SK-N-SH (cell line): ENCODE measurements at regions not wholly inside any gene's neighbourhood (a gene's known extent, or its start where the extent isn't known, plus 50 kb on each side); places are given as distances from the start of the nearest gene placed in this dataset.

Experiments used
- CTCF ChIA-PET: fragments of 300-600, 350-600 bp; formaldehyde crosslinking; extraction: SDS; loops from one replicate; lab custom pipeline; 2021; lab: Yijun Ruan, JAX
- POLR2A ChIA-PET: fragments of 350-600 bp; sonication (Branson Sonifier 250); formaldehyde crosslinking; extraction: SDS; loops from one replicate; lab custom pipeline; 2020; ENCODE audit warnings: antibody characterized with exemption, inconsistent platforms; lab: Yijun Ruan, JAX
- DNase-seq: peaks from one replicate; pipeline ENCODE4 v3.0.0; 2012
- H2AFZ ChIP-seq: fragments of 200-600 bp; sonication (generic); 2 replicates; pipeline ENCODE4 v1.8.1; 2016; ENCODE audit warnings: antibody characterized with exemption, mild to moderate bottlenecking, low read depth
- H3F3A ChIP-seq: fragments of 200-600 bp; sonication (generic); replicated peaks from 2 replicates; pipeline ENCODE3; 2016; ENCODE audit warnings: antibody characterized with exemption, mild to moderate bottlenecking; ENCODE audit not compliant: insufficient read depth
- H3K27ac ChIP-seq, 2 experiments: fragments of 200-500 bp in 1 of 2; fragments of 200-600 bp in 1 of 2; sonication (Bioruptor generic) in 1 of 2; sonication (generic), shearing (Covaris generic) in 1 of 2; 2 replicates each; pipeline versions ENCODE4 v1.5.1 to v1.6.1; 2014 to 2016; ENCODE audit warnings: low read depth in 2 of 2, inconsistent platforms in 1 of 2, low read length in 1 of 2, mild to moderate bottlenecking in 1 of 2, mixed read lengths in 1 of 2
- H3K27me3 ChIP-seq: fragments of 200-600 bp; sonication (generic), shearing (Covaris generic); 2 replicates; pipeline ENCODE4 v1.6.1; 2016; ENCODE audit warnings: mixed run types; ENCODE audit not compliant: insufficient read depth
- H3K36me3 ChIP-seq, 2 experiments: fragments of 200-500 bp in 1 of 2; fragments of 200-600 bp in 1 of 2; sonication (Bioruptor generic) in 1 of 2; sonication (generic) in 1 of 2; replicated peaks in 1 of 2; 2 replicates each; pipeline versions ENCODE3 to v1.5.1; 2014 to 2016; ENCODE audit warnings: low read length in 1 of 2, mild to moderate bottlenecking in 1 of 2; ENCODE audit not compliant: insufficient read depth in 2 of 2, control insufficient read depth in 1 of 2
- H3K4me1 ChIP-seq, 2 experiments: fragments of 200-500 bp in 1 of 2; fragments of 200-600 bp in 1 of 2; sonication (Bioruptor generic) in 1 of 2; sonication (generic), shearing (Covaris generic) in 1 of 2; 2 replicates each; pipeline versions ENCODE4 v1.5.1 to v1.6.1; 2014 to 2016; ENCODE audit warnings: low read depth in 1 of 2, low read length in 1 of 2, mixed run types in 1 of 2; ENCODE audit not compliant: insufficient read depth in 2 of 2, control insufficient read depth in 1 of 2
- H3K4me2 ChIP-seq: fragments of 200-600 bp; sonication (generic), shearing (Covaris generic); 2 replicates; pipeline ENCODE4 v1.6.1; 2017; ENCODE audit warnings: mixed run types
- H3K4me3 ChIP-seq, 2 experiments: fragments of 200-500 bp in 1 of 2; fragments of 200-600 bp in 1 of 2; sonication (Bioruptor generic) in 1 of 2; sonication (generic), shearing (Covaris generic) in 1 of 2; 2 replicates each; pipeline versions ENCODE4 v1.5.1 to v1.8.1; 2014 to 2016; ENCODE audit warnings: low read depth in 2 of 2, inconsistent platforms in 1 of 2, low read length in 1 of 2, mild to moderate bottlenecking in 1 of 2, mixed read lengths in 1 of 2, moderate library complexity in 1 of 2
- H3K79me2 ChIP-seq: fragments of 200-600 bp; sonication (generic); 2 replicates; pipeline ENCODE4 v1.8.1; 2017; ENCODE audit warnings: mild to moderate bottlenecking; ENCODE audit not compliant: insufficient read depth
- H3K9ac ChIP-seq: fragments of 200-600 bp; sonication (generic); 2 replicates; pipeline ENCODE4 v1.6.1; 2017; ENCODE audit warnings: mixed run types
- H3K9me2 ChIP-seq: fragments of 200-600 bp; sonication (generic); 2 replicates; pipeline ENCODE4 v1.6.1; 2017; ENCODE audit warnings: mixed run types
- H3K9me3 ChIP-seq: fragments of 200-600 bp; sonication (generic); 2 replicates; pipeline ENCODE4 v1.6.1; 2017; ENCODE audit warnings: mixed run types, mild to moderate bottlenecking, moderate library complexity
- H4K20me1 ChIP-seq: fragments of 200-600 bp; sonication (generic); 2 replicates; pipeline ENCODE4 v1.6.1; 2017; ENCODE audit warnings: mild to moderate bottlenecking, mixed run types; ENCODE audit not compliant: insufficient read depth
- ELF1 ChIP-seq: IDR thresholded peaks from 2 replicates; pipeline ENCODE4 v1.4.0; 2012
- EP300 ChIP-seq, 2 experiments: IDR thresholded peaks; 2 replicates each; pipeline versions ENCODE4 v1.4.0 to v1.6.1; 2012; ENCODE audit warnings: borderline replicate concordance in 1 of 2, low read depth in 1 of 2, low read length in 1 of 2
- EZH2phosphoT487 ChIP-seq: fragments of 200-600 bp; sonication (generic); IDR thresholded peaks from 2 replicates; pipeline ENCODE4 v1.6.1; 2017; ENCODE audit warnings: low read depth, mixed run types, mild to moderate bottlenecking, antibody characterized with exemption, moderate library complexity, borderline replicate concordance
- FOSL2 ChIP-seq: IDR thresholded peaks from 2 replicates; pipeline ENCODE4 v1.4.0; 2012; ENCODE audit warnings: low read depth, mild to moderate bottlenecking, moderate library complexity, borderline replicate concordance
- FOXM1 ChIP-seq: IDR thresholded peaks from 2 replicates; pipeline ENCODE4 v1.4.0; 2012; ENCODE audit warnings: low read depth, mild to moderate bottlenecking
- GATA2 ChIP-seq: sonication (generic); formaldehyde crosslinking; IDR thresholded peaks from 2 replicates; pipeline ENCODE4 v1.5.0; 2020; ENCODE audit warnings: mild to moderate bottlenecking, missing genetic modification reagents
- NFIC ChIP-seq: IDR thresholded peaks from 2 replicates; pipeline ENCODE4 v1.4.0; 2012; ENCODE audit warnings: borderline replicate concordance
- POLR2AphosphoS5 ChIP-seq: IDR thresholded peaks from 2 replicates; pipeline ENCODE4 v1.6.1; 2012; ENCODE audit warnings: low read depth, low read length
- RAD21 ChIP-seq: IDR thresholded peaks from 2 replicates; pipeline ENCODE4 v1.6.1; 2012; ENCODE audit warnings: mild to moderate bottlenecking, low read length
- RCOR1 ChIP-seq: fragments of 150-350 bp; IDR thresholded peaks from 2 replicates; pipeline ENCODE4 v1.6.1; 2017; ENCODE audit warnings: antibody characterized with exemption, low read length
- RFX5 ChIP-seq: IDR thresholded peaks from 2 replicates; pipeline ENCODE4 v1.6.1; 2012; ENCODE audit warnings: mild to moderate bottlenecking, improper control_type of control experiment, low read length
- SMC3 ChIP-seq: IDR thresholded peaks from 2 replicates; pipeline ENCODE4 v1.6.1; 2012; ENCODE audit warnings: low read depth, low read length, improper control_type of control experiment
- TCF12 ChIP-seq: IDR thresholded peaks from 2 replicates; pipeline ENCODE4 v1.4.0; 2012
- USF2 ChIP-seq: fragments of 150-350 bp; IDR thresholded peaks from 2 replicates; pipeline ENCODE4 v1.6.1; 2017; ENCODE audit warnings: antibody characterized with exemption, low read length, low read depth, borderline replicate concordance
- WGBS: methylation state at CpG from one replicate; pipeline ENCODE4 v1.1.6; 2017; ENCODE audit warnings: low lambda C conversion rate; 5-methylcytosine and 5-hydroxymethylcytosine counted together
- TF ChIP-seq, protein P1 (sequence below): IDR thresholded peaks from 2 replicates; pipeline ENCODE4; 2012

GRCh38 chr4:15354371-15355297 is 73.2 kb upstream of the C1QTNF7 start:
- ChIA-PET POLR2A (no interaction called here), CTCF (no interaction called here)
- Histone ChIP-seq H3K4me1 (peaks cover 0 to 11% of the 10 kb centered on the region in 2 experiments; a peak in 2 of 4 replicates), H3K9me2 (no peaks in the 10 kb centered on the region), H3K4me3 (no peak overlapping the region), H3K4me2 (no peak overlapping the region), H3K36me3 (no peaks in the 10 kb centered on the region), H3K27me3 (no peaks in the 10 kb centered on the region), H3K9me3 (no peaks in the 10 kb centered on the region), H3K9ac (no peak overlapping the region), H2AFZ (no peak overlapping the region), H4K20me1 (no peaks in the 10 kb centered on the region), H3K27ac (no peak overlapping the region), H3F3A (no peaks in the 10 kb centered on the region), H3K79me2 (no peaks in the 10 kb centered on the region)
- WGBS, result 84% methylated on average over 8 of the region's 8 CpGs
- DNase-seq, result no peak
- no peak for TF ChIP-seq ELF1
- TF ChIP-seq EP300 (IDR thresholded peaks at IDR 0.05; ENCODE audit: borderline replicate concordance in 1 of 2, low read depth in 1 of 2, low read length in 1 of 2), result no peak
- TF ChIP-seq SMC3, result no peak
- TF ChIP-seq USF2, result no peak
- no peak for TF ChIP-seq FOXM1
- TF ChIP-seq RAD21, result no peak
- TF ChIP-seq TCF12, result no peak
- no peak for TF ChIP-seq GATA2

DNA sequence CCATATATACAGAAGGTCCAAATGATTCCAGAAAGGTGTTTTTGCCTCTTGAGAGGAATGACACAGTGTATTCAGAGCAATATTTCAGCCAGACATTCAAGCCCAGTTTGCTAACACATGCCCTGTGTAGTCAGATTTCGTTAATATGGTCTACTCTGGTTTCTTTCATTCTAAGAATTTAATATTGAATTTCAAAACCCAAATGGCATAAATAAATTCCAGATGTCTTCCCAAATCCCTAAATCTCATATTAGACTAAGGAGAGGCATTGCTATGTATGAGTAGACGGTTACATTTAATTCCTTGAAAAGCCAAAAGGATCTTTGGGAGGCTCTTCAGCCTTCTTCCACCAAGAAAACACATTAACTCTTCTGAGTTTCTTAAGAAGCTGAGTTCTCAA is 66.3 kb upstream of the C1QTNF7 start:
- no peak overlapping the region for H3K4me2 ChIP-seq
- no peaks in the 10 kb centered on the region for H4K20me1 ChIP-seq
- ChIA-PET CTCF (interaction anchor here (0.7 to 1.8 kb wide), 5 partner anchors 9 to 130 kb away, joined by 3 to 7 read pairs (median 3); no protein-coding TSS in a partner anchor), POLR2A (no interaction called here)
- no peak overlapping the region for H2AFZ ChIP-seq
- peak overlapping the region in 1 of 2 experiments; percentile 83; a peak in 2 of 4 replicates for H3K27ac ChIP-seq
- no peak for DNase-seq
- H3K9me3 ChIP-seq, result no peaks in the 10 kb centered on the region
- H3K79me2 ChIP-seq, result no peaks in the 10 kb centered on the region
- H3K4me1 ChIP-seq, result peaks cover 6 to 10% of the 10 kb centered on the region in 2 experiments; a peak in 3 of 4 replicates
- no peaks in the 10 kb centered on the region for H3K9me2 ChIP-seq
- H3K36me3 ChIP-seq, result no peaks in the 10 kb centered on the region
- H3F3A ChIP-seq, result no peaks in the 10 kb centered on the region
- no peak for TF ChIP-seq RFX5
- TF ChIP-seq NFIC, result no peak
- no peak for TF ChIP-seq EZH2phosphoT487
- peak; percentile 73 for TF ChIP-seq TCF12
- TF ChIP-seq RCOR1, result peak; percentile 34; the same call in 1 of the 2 replicates
- TF ChIP-seq EP300 (IDR thresholded peaks at IDR 0.05; ENCODE audit: borderline replicate concordance in 1 of 2, low read depth in 1 of 2, low read length in 1 of 2), result peak; percentile 9 to 80; a peak in 3 of 4 replicates
- TF ChIP-seq POLR2AphosphoS5, result peak; percentile 51; the same call in 1 of the 2 replicates
- no peak for TF ChIP-seq FOSL2
- TF ChIP-seq, protein P1, sequence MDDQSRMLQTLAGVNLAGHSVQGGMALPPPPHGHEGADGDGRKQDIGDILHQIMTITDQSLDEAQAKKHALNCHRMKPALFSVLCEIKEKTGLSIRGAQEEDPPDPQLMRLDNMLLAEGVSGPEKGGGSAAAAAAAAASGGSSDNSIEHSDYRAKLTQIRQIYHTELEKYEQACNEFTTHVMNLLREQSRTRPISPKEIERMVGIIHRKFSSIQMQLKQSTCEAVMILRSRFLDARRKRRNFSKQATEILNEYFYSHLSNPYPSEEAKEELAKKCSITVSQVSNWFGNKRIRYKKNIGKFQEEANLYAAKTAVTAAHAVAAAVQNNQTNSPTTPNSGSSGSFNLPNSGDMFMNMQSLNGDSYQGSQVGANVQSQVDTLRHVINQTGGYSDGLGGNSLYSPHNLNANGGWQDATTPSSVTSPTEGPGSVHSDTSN, result peak; percentile 45
- H3K9ac ChIP-seq, result no peak overlapping the region
- 15% methylated on average over 2 of the region's 2 CpGs for WGBS
- no peaks in the 10 kb centered on the region for H3K27me3 ChIP-seq
- H3K4me3 ChIP-seq, result no peak overlapping the region
